GM23338 (cell line): ENCODE measurements at regions not wholly inside any gene's neighbourhood (a gene's known extent, or its start where the extent isn't known, plus 50 kb on each side); places are given as distances from the start of the nearest gene placed in this dataset.

ENCODE experiments used
- ATAC-seq: fragments of 200-7000 bp; cut with Tn5 transposase; 3 replicates; pipeline ENCODE4 v1.9.1; 2020
- DNase-seq: peaks from one replicate; pipeline ENCODE4 v3.0.0-alpha.2; 2015; ENCODE audit warnings: low spot score
- H2AFZ ChIP-seq: fragments of 200-600 bp; sonication (generic); 2 replicates; pipeline ENCODE4 v1.8.0; 2016; ENCODE audit warnings: antibody characterized with exemption, mild to moderate bottlenecking, moderate library complexity
- H3F3A ChIP-seq: fragments of 200-600 bp; sonication (generic); replicated peaks from 2 replicates; pipeline ENCODE4 v1.8.0; 2017; ENCODE audit warnings: antibody characterized with exemption, mixed run types, low read depth
- H3K27ac ChIP-seq: fragments of 200-600 bp; sonication (generic); 2 replicates; pipeline ENCODE4 v1.6.1; 2016; ENCODE audit warnings: low read depth
- H3K27me3 ChIP-seq: fragments of 200-600 bp; sonication (generic); 2 replicates; pipeline ENCODE4 v1.8.0; 2016; ENCODE audit warnings: mild to moderate bottlenecking, mixed run types, moderate library complexity; ENCODE audit not compliant: insufficient read depth
- H3K36me3 ChIP-seq: fragments of 200-600 bp; sonication (generic); 2 replicates; pipeline ENCODE4 v1.8.0; 2016; ENCODE audit warnings: mild to moderate bottlenecking; ENCODE audit not compliant: insufficient read depth
- H3K4me1 ChIP-seq: fragments of 200-600 bp; sonication (generic); 2 replicates; pipeline ENCODE4 v1.8.0; 2016; ENCODE audit warnings: mild to moderate bottlenecking, moderate library complexity; ENCODE audit not compliant: insufficient read depth
- H3K4me2 ChIP-seq: fragments of 200-600 bp; sonication (generic); 2 replicates; pipeline ENCODE4 v1.7.1; 2017; ENCODE audit warnings: mixed run types
- H3K4me3 ChIP-seq: fragments of 200-600 bp; sonication (generic); 2 replicates; pipeline ENCODE4 v1.6.1; 2016; ENCODE audit warnings: mixed run types
- H3K79me2 ChIP-seq: fragments of 200-600 bp; sonication (generic); replicated peaks from 2 replicates; pipeline ENCODE4 v1.8.0; 2017; ENCODE audit warnings: mild to moderate bottlenecking; ENCODE audit not compliant: insufficient read depth
- H3K9me2 ChIP-seq: fragments of 200-600 bp; sonication (generic); 2 replicates; pipeline ENCODE4 v1.8.0; 2017; ENCODE audit not compliant: insufficient read depth
- H4K20me1 ChIP-seq: fragments of 200-600 bp; sonication (generic); replicated peaks from 2 replicates; pipeline ENCODE4 v1.8.0; 2017; ENCODE audit warnings: mild to moderate bottlenecking; ENCODE audit not compliant: insufficient read depth
- H3K27ac Mint-ChIP-seq: 2 replicates; pipeline ENCODE4 v1.8.0; 2020; ENCODE audit warnings: inconsistent platforms, mild to moderate bottlenecking, moderate library complexity, mixed read lengths
- H3K27me3 Mint-ChIP-seq: 3 replicates; pipeline ENCODE4 v1.8.0; 2022; ENCODE audit warnings: low read depth, mild to moderate bottlenecking, moderate library complexity, mixed read lengths, inconsistent platforms; ENCODE audit not compliant: insufficient read depth, poor library complexity
- H3K36me3 Mint-ChIP-seq: 3 replicates; pipeline ENCODE4 v1.8.0; 2021; ENCODE audit warnings: low read depth, mild to moderate bottlenecking, inconsistent platforms, moderate library complexity, mixed read lengths
- H3K4me1 Mint-ChIP-seq: 3 replicates; pipeline ENCODE4 v1.8.0; 2020; ENCODE audit warnings: mild to moderate bottlenecking, inconsistent platforms, mixed read lengths
- H3K4me3 Mint-ChIP-seq: 3 replicates; pipeline ENCODE4 v1.8.0; 2021; ENCODE audit warnings: moderate library complexity, mild to moderate bottlenecking, inconsistent platforms, mixed read lengths
- H3K9me3 Mint-ChIP-seq: 3 replicates; pipeline ENCODE4 v1.8.0; 2020; ENCODE audit warnings: moderate library complexity, mild to moderate bottlenecking, inconsistent platforms, mixed read lengths
- CREB1 ChIP-seq: fragments of 250-450 bp; sonication (Bioruptor Pico); IDR thresholded peaks from 2 replicates; pipeline ENCODE4 v1.5.0; 2020; ENCODE audit warnings: low read depth, mild to moderate bottlenecking, moderate library complexity
- EZH2 ChIP-seq: fragments of 200-600 bp; sonication (generic); IDR thresholded peaks from one replicate; pipeline ENCODE4 v1.8.0; 2017; ENCODE audit warnings: antibody characterized with exemption, mild to moderate bottlenecking, low read depth; ENCODE audit not compliant: unreplicated experiment
- EZH2phosphoT487 ChIP-seq: fragments of 200-600 bp; sonication (generic); IDR thresholded peaks from one replicate; pipeline ENCODE4 v1.8.1; 2018; ENCODE audit warnings: antibody characterized with exemption; ENCODE audit not compliant: unreplicated experiment
- NANOG ChIP-seq: IDR thresholded peaks from 2 replicates; pipeline ENCODE4 v1.6.1; 2016; ENCODE audit warnings: antibody characterized with exemption, borderline replicate concordance
- STAT1 ChIP-seq: IDR thresholded peaks from one replicate; pipeline ENCODE4 v1.6.1; 2016; ENCODE audit warnings: antibody characterized with exemption; ENCODE audit not compliant: unreplicated experiment
- TF ChIP-seq, protein P1 (sequence below), 2 experiments: fragments of 200-600 bp in 1 of 2; sonication (generic) in 1 of 2; conservative IDR thresholded peaks; 2 replicates each; pipeline versions ENCODE4 v1.5.1 to v1.6.1; 2016 to 2017; ENCODE audit warnings: antibody characterized with exemption in 2 of 2, low read depth in 2 of 2, mild to moderate bottlenecking in 2 of 2, moderate library complexity in 1 of 2
- TF ChIP-seq, protein P2 (sequence below): IDR thresholded peaks from 2 replicates; pipeline ENCODE4 v1.6.1; 2016; ENCODE audit warnings: antibody characterized with exemption
- TF ChIP-seq, protein P3 (sequence below): fragments of 250-450 bp; sonication (Bioruptor Pico); IDR thresholded peaks from 2 replicates; pipeline ENCODE4 v1.5.0; 2020; ENCODE audit warnings: mild to moderate bottlenecking, moderate library complexity

DNA sequence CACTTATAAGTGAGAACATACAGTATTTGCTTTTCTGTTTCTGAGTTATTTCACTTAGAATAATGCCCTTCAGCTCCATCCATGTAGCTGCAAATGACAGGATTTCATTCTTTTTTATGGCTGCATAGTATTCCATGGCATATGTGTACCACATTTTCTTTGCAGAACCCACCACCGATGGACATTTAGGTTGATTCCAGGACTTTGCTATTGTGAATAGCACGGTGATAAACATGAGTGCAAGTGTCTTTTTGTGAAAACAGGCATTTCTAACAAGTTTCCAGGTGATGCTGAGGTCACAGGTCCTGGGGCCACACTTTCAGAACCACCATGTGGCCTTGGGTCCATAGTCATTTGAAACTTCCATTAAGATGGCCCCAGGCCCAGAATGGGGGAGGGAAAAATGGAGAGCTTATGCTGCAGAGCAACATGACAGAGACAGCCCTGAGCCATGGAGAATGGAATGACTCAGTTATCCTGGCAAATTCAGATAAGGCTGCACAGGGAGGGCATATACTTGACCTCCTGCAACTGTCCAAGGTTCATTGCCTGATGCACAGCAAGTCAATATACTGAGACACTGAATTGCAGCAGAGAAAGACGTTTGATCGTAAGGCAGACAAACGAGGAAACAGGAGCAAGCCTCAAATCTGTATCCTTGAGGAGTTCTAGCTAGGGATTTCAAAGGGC, 248.0 kb upstream of the GALNT17 start:
- no peaks in the 10 kb centered on the region for H4K20me1 ChIP-seq
- no peak overlapping the region for H3K4me3 ChIP-seq
- Mint-ChIP-seq H3K36me3 (peaks cover 30% of the 10 kb centered on the region), H3K4me1 (peaks cover 26% of the 10 kb centered on the region), H3K9me3 (peaks cover 37% of the 10 kb centered on the region), H3K27ac (no peak overlapping the region), H3K27me3 (peaks cover 9% of the 10 kb centered on the region), H3K4me3 (no peak overlapping the region)
- no peaks in the 10 kb centered on the region for H3K9me2 ChIP-seq
- peak overlapping the region; percentile 61 for H3K27ac ChIP-seq
- H3K79me2 ChIP-seq = no peaks in the 10 kb centered on the region
- peaks cover 29% of the 10 kb centered on the region for H3K4me1 ChIP-seq
- H2AFZ ChIP-seq = no peak overlapping the region
- H3F3A ChIP-seq = peaks cover 8% of the 10 kb centered on the region
- no peak for TF ChIP-seq CREB1 (CRISPR knock-in tag)
- TF ChIP-seq, protein P1, sequence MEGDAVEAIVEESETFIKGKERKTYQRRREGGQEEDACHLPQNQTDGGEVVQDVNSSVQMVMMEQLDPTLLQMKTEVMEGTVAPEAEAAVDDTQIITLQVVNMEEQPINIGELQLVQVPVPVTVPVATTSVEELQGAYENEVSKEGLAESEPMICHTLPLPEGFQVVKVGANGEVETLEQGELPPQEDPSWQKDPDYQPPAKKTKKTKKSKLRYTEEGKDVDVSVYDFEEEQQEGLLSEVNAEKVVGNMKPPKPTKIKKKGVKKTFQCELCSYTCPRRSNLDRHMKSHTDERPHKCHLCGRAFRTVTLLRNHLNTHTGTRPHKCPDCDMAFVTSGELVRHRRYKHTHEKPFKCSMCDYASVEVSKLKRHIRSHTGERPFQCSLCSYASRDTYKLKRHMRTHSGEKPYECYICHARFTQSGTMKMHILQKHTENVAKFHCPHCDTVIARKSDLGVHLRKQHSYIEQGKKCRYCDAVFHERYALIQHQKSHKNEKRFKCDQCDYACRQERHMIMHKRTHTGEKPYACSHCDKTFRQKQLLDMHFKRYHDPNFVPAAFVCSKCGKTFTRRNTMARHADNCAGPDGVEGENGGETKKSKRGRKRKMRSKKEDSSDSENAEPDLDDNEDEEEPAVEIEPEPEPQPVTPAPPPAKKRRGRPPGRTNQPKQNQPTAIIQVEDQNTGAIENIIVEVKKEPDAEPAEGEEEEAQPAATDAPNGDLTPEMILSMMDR (conservative IDR thresholded peaks at IDR 0.05; ENCODE audit: low read depth in 2 of 2) = no peak
- no peak for TF ChIP-seq NANOG
- TF ChIP-seq, protein P2, sequence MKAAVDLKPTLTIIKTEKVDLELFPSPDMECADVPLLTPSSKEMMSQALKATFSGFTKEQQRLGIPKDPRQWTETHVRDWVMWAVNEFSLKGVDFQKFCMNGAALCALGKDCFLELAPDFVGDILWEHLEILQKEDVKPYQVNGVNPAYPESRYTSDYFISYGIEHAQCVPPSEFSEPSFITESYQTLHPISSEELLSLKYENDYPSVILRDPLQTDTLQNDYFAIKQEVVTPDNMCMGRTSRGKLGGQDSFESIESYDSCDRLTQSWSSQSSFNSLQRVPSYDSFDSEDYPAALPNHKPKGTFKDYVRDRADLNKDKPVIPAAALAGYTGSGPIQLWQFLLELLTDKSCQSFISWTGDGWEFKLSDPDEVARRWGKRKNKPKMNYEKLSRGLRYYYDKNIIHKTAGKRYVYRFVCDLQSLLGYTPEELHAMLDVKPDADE = no peak
- no peak for TF ChIP-seq EZH2
- no peak for TF ChIP-seq STAT1
- no peak for ATAC-seq
- 0 out of 2 replicates have a peak overlapping the region, but pooled peaks have one; percentile 5 for H3K4me2 ChIP-seq
- DNase-seq = no peak
- H3K27me3 ChIP-seq = no peaks in the 10 kb centered on the region
- no peaks in the 10 kb centered on the region for H3K36me3 ChIP-seq

DNA sequence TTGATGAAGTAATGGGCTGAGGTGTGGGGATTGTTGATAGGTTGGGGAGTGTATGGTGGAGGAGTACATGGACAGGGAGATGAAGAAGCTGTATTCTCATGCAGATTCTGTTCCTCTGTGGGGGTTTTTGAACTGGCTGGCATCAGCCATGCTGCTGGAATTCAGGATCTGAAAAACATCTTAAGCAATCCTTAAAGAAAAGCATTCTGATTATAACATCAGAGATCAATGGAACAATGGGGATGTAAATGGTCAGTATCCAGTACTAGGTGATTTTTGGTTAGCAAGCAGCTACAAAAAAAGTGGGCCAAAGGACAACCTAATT, 247.5 kb upstream of the GALNT17 start:
- no peak overlapping the region for H3K27ac Mint-ChIP-seq

More for the DNA sequence above, 247.5 kb upstream of the GALNT17 start:
- Mint-ChIP-seq H3K27me3 (peaks cover 7% of the 10 kb centered on the region), H3K9me3 (peaks cover 38% of the 10 kb centered on the region), H3K36me3 (peaks cover 30% of the 10 kb centered on the region), H3K4me3 (no peak overlapping the region), H3K4me1 (peaks cover 25% of the 10 kb centered on the region)
- H4K20me1 ChIP-seq = no peaks in the 10 kb centered on the region
- no peaks in the 10 kb centered on the region for H3K9me2 ChIP-seq
- peak overlapping the region; percentile 1 for H3K4me2 ChIP-seq
- no peak overlapping the region for H2AFZ ChIP-seq
- peak; percentile 94 for ATAC-seq
- peak overlapping the region; percentile 90 for H3K27ac ChIP-seq
- TF ChIP-seq CREB1 (CRISPR knock-in tag) (peak; percentile 22; the same call in 1 of the 2 replicates), NANOG (peak; percentile 63; the same call in 1 of the 2 replicates), EZH2phosphoT487 (no peak)
- TF ChIP-seq, protein P3, sequence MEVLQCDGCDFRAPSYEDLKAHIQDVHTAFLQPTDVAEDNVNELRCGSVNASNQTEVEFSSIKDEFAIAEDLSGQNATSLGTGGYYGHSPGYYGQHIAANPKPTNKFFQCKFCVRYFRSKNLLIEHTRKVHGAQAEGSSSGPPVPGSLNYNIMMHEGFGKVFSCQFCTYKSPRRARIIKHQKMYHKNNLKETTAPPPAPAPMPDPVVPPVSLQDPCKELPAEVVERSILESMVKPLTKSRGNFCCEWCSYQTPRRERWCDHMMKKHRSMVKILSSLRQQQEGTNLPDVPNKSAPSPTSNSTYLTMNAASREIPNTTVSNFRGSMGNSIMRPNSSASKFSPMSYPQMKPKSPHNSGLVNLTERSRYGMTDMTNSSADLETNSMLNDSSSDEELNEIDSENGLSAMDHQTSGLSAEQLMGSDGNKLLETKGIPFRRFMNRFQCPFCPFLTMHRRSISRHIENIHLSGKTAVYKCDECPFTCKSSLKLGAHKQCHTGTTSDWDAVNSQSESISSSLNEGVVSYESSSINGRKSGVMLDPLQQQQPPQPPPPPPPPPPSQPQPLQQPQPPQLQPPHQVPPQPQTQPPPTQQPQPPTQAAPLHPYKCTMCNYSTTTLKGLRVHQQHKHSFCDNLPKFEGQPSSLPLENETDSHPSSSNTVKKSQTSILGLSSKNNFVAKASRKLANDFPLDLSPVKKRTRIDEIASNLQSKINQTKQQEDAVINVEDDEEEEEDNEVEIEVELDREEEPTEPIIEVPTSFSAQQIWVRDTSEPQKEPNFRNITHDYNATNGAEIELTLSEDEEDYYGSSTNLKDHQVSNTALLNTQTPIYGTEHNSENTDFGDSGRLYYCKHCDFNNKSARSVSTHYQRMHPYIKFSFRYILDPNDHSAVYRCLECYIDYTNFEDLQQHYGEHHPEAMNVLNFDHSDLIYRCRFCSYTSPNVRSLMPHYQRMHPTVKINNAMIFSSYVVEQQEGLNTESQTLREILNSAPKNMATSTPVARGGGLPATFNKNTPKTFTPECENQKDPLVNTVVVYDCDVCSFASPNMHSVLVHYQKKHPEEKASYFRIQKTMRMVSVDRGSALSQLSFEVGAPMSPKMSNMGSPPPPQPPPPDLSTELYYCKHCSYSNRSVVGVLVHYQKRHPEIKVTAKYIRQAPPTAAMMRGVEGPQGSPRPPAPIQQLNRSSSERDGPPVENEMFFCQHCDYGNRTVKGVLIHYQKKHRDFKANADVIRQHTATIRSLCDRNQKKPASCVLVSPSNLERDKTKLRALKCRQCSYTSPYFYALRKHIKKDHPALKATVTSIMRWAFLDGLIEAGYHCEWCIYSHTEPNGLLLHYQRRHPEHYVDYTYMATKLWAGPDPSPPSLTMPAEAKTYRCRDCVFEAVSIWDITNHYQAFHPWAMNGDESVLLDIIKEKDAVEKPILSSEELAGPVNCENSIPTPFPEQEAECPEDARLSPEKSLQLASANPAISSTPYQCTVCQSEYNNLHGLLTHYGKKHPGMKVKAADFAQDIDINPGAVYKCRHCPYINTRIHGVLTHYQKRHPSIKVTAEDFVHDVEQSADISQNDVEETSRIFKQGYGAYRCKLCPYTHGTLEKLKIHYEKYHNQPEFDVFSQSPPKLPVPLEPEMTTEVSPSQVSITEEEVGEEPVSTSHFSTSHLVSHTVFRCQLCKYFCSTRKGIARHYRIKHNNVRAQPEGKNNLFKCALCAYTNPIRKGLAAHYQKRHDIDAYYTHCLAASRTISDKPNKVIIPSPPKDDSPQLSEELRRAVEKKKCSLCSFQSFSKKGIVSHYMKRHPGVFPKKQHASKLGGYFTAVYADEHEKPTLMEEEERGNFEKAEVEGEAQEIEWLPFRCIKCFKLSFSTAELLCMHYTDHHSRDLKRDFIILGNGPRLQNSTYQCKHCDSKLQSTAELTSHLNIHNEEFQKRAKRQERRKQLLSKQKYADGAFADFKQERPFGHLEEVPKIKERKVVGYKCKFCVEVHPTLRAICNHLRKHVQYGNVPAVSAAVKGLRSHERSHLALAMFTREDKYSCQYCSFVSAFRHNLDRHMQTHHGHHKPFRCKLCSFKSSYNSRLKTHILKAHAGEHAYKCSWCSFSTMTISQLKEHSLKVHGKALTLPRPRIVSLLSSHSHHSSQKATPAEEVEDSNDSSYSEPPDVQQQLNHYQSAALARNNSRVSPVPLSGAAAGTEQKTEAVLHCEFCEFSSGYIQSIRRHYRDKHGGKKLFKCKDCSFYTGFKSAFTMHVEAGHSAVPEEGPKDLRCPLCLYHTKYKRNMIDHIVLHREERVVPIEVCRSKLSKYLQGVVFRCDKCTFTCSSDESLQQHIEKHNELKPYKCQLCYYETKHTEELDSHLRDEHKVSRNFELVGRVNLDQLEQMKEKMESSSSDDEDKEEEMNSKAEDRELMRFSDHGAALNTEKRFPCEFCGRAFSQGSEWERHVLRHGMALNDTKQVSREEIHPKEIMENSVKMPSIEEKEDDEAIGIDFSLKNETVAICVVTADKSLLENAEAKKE (CRISPR knock-in tag) = peak; percentile 95
- TF ChIP-seq, protein P1 (conservative IDR thresholded peaks at IDR 0.05; ENCODE audit: low read depth in 2 of 2) = no peak
- H3K4me3 ChIP-seq = no peak overlapping the region
- H3K4me1 ChIP-seq = peaks cover 29% of the 10 kb centered on the region
- H3K36me3 ChIP-seq = no peaks in the 10 kb centered on the region
- H3K27me3 ChIP-seq = no peaks in the 10 kb centered on the region
- no peaks in the 10 kb centered on the region for H3K79me2 ChIP-seq
- peak; percentile 76 for DNase-seq
- H3F3A ChIP-seq = peaks cover 8% of the 10 kb centered on the region
